IMR-90 (cell line): ENCODE measurements at regions not wholly inside any gene's neighbourhood (a gene's known extent, or its start where the extent isn't known, plus 50 kb on each side); places are given as distances from the start of the nearest gene placed in this dataset.
"Not testable (repeated sequence)": the region's sequence is repeated elsewhere in the genome, so short reads cannot be mapped to it uniquely, and the experiment has no call there.

Experiments
- MAFK ChIP-seq: IDR thresholded peaks from 2 replicates; pipeline ENCODE4 v1.6.1; 2012; ENCODE audit warnings: low read depth, low read length, improper control_type of control experiment
- MXI1 ChIP-seq: IDR thresholded peaks from 2 replicates; pipeline ENCODE4 v1.6.1; 2012; ENCODE audit warnings: low read depth, mild to moderate bottlenecking, low read length, moderate library complexity, borderline replicate concordance
- POLR2A ChIP-seq: IDR thresholded peaks from 2 replicates; pipeline ENCODE4 v1.6.1; 2012; ENCODE audit warnings: mild to moderate bottlenecking, low read depth, low read length
- RAD21 ChIP-seq: IDR thresholded peaks from 2 replicates; pipeline ENCODE4 v1.6.1; 2012; ENCODE audit warnings: low read length, improper control_type of control experiment
- RCOR1 ChIP-seq: IDR thresholded peaks from 2 replicates; pipeline ENCODE4 v1.6.1; 2012; ENCODE audit warnings: mild to moderate bottlenecking, low read length, improper control_type of control experiment; ENCODE audit not compliant: insufficient replicate concordance
- RFX5 ChIP-seq: IDR thresholded peaks from 2 replicates; pipeline ENCODE4 v1.8.0; 2012; ENCODE audit warnings: low read depth, mild to moderate bottlenecking, low read length, moderate library complexity
- SMC3 ChIP-seq: fragments of 150-350 bp; IDR thresholded peaks from 2 replicates; pipeline ENCODE4 v1.6.1; 2016; ENCODE audit warnings: low read depth, mild to moderate bottlenecking, antibody characterized with exemption, low read length, moderate library complexity
- TF ChIP-seq, protein P1 (sequence below): conservative IDR thresholded peaks from 2 replicates; pipeline ENCODE4 v1.5.1; 2012; ENCODE audit warnings: mild to moderate bottlenecking, low read depth, low read length, improper control_type of control experiment
- TF ChIP-seq, protein P2 (sequence below): fragments of 150-350 bp; IDR thresholded peaks from 2 replicates; pipeline ENCODE4 v1.6.1; 2016; ENCODE audit warnings: low read depth, mild to moderate bottlenecking, low read length, moderate library complexity, borderline replicate concordance

DNA sequence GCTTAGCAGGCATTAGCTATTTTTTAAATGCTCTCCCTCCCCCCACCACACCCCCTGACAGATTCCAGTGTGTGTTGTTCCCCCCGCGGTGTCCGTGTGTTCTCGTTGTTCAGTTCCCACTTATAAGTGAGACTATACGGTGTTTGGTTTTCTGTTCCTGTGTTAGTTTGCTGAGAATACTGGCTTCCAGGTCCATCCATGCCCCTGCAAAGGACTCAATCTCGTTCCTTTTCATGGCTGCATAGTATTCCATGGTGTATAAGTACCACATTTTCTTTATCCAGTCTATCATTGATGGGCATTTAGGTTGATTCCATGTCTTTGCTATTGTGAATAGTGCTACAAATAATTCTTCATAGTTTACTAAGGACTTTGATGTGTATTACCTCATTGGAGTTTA lies 97.3 kb upstream of the ZEB2 start:
- TF ChIP-seq RAD21, RCOR1, RFX5, POLR2A, SMC3, MAFK, MXI1: not testable (repeated sequence)
- TF ChIP-seq, protein P1, sequence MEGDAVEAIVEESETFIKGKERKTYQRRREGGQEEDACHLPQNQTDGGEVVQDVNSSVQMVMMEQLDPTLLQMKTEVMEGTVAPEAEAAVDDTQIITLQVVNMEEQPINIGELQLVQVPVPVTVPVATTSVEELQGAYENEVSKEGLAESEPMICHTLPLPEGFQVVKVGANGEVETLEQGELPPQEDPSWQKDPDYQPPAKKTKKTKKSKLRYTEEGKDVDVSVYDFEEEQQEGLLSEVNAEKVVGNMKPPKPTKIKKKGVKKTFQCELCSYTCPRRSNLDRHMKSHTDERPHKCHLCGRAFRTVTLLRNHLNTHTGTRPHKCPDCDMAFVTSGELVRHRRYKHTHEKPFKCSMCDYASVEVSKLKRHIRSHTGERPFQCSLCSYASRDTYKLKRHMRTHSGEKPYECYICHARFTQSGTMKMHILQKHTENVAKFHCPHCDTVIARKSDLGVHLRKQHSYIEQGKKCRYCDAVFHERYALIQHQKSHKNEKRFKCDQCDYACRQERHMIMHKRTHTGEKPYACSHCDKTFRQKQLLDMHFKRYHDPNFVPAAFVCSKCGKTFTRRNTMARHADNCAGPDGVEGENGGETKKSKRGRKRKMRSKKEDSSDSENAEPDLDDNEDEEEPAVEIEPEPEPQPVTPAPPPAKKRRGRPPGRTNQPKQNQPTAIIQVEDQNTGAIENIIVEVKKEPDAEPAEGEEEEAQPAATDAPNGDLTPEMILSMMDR: not testable (repeated sequence)
- TF ChIP-seq, protein P2, sequence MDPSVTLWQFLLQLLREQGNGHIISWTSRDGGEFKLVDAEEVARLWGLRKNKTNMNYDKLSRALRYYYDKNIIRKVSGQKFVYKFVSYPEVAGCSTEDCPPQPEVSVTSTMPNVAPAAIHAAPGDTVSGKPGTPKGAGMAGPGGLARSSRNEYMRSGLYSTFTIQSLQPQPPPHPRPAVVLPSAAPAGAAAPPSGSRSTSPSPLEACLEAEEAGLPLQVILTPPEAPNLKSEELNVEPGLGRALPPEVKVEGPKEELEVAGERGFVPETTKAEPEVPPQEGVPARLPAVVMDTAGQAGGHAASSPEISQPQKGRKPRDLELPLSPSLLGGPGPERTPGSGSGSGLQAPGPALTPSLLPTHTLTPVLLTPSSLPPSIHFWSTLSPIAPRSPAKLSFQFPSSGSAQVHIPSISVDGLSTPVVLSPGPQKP: not testable (repeated sequence)
